Dedifferentiated amniotic fluid mesenchymal stem cell (primary cell): ENCODE measurements at regions not wholly inside any gene's neighbourhood (a gene's known extent, or its start where the extent isn't known, plus 50 kb on each side); places are given as distances from the start of the nearest gene placed in this dataset.
"Not testable (repeated sequence)": the region's sequence is repeated elsewhere in the genome, so short reads cannot be mapped to it uniquely, and the experiment has no call there.

Experiments used
- DNase-seq: peaks from one replicate; pipeline ENCODE4 v3.0.0-alpha.2; 2016; ENCODE audit errors: extremely low spot score

DNA sequence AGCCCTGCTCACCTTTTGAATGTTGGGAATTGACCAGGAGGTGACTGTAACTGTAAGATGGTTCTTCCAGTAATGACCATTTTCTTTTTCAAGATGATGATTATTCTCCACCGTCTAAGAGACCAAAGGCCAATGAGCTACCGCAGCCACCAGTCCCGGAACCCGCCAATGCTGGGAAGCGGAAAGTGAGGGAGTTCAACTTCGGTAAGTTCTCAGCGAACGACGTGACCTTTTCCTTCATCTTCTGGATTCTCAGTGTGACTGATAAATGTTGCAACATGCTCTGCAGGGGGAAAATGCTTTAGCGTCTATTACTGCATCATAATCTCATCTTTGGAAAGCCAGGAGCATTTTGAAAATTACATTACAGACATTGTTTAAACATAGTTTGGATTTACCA is 89.5 kb upstream of the SPDYE9 start:
- DNase-seq = not testable (repeated sequence)

DNA sequence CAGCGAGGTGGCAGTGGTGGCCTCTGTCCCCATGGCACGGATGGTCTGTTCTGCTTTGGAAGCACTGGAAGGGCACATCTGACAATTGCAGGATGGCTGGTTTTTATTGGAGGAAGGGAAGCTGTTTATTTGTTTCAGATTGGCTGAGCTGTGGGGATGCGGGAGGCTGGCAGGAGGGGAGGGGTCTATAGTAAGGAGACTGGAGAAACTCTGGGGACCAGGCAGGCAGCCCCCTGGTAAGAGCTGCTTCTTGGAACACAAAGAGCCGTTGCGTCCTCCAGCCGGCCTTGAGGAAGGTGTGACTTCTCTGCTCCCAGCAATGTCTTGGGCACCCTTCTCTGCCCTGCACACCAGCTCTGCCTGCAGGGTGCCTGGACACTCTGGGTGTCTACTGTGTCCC is 85.1 kb upstream of the SPDYE9 start:
- not testable (repeated sequence) for DNase-seq

DNA sequence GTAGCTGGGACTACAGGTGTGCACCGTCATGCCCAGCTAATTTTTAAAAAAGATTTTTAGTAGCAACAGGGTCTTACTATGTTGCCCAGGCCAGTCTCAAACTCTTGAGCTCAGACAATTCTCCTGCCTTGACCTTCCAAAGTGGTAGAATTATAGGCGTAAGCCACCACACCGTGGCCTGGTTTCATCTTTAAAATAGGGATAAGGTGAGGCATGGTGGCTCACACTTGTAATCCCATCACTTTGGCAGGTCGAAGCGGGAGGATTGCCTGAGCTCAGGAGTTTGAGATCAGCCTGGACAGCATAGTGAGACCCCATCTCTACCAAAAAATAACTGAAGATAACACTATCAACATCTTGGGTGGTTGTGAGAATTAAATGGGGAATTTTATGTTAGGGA is 84.6 kb upstream of the SPDYE9 start:
- DNase-seq = not testable (repeated sequence)

DNA sequence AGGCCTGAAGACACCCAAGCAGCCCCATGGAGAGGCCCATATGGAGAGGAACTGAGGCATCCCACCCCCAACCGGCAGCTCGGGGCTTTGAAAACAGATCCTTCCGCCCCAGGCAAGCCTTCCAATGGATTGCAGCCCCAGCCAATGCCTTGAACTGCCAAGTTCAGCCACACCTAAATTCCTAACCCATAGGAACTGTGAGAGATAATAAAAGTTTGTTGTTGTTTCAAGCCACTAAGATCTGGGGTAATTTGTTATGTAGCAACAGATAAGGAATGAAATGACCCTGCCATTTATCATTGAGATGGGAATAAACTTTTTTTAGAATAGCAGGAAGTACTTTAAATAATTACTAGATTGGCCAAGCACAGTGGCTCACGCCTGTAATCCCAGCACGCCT is 80.3 kb upstream of the SPDYE9 start:
- not testable (repeated sequence) for DNase-seq

DNA sequence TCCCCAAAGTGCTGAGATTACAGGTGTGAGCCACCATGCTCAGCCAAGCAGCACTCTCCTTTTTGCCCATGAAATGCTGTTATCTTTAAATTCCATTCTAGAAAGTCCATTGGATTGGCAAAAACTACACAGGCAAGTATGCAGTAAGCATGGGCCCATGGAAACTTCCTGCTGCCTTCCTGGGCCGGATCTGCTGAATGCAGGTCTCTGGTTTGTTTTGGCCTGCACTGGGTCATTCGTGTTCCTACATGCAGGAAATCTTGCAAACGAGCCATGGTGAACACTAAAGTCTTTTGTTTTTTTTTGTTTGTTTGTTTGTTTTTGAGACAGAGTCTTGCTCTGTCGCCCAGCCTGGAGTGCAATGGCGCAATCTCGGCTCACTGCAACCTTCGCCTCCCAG is 76.8 kb upstream of the SPDYE9 start:
- not testable (repeated sequence) for DNase-seq

DNA sequence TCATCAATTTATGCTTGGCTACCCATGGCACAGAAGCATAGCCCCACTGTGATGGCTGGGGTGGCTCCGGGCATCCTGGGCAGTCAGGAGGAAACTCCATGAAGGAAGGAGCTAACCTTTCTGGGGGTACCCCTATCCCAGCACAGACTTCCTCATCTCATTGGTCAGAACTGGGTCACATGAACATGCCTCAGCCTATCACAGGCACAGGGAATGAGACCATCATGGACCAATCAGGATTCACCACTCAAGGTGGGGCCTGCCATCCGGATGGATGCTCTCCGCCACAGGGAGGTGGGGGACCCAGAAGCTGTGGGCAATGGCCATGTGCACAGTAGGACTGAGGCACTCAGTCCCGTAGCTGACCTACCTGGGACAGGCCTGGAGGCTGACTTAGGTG is 75.9 kb upstream of the SPDYE9 start:
- not testable (repeated sequence) for DNase-seq

GRCh38 chr7:73157169-73157661 is 71.4 kb upstream of the SPDYE9 start:
- DNase-seq = not testable (repeated sequence)

- not testable (repeated sequence) for DNase-seq
Observed at GRCh38 chr7:73156510-73157168, 70.8 kb upstream of the SPDYE9 start.

DNA sequence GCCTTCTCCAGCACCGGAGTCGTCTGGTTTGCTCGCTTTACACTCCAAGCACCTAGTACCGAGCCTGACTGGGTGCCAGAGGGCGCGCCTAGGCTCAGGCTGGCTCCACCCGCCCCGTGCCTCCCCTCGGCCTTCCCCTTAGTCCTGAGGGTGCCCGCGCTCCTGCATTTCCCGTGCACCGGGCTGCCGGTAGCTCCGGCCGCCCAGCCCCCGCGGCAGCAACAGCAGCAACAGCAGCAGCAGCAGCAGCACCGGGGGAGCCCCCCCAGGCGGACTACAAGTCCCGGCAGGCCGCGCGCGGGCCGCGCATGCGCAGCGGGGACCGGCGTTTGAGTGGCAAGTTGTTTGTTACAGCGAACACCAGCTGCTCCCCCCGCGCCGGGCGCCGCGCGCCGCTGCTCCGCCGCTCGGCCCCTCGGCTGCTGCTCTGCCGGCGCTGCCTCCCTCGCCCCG is 68.8 kb upstream of the SPDYE9 start:
- DNase-seq = peak; percentile 14

GRCh38 chr7:73153921-73154585 is 68.2 kb upstream of the SPDYE9 start:
- DNase-seq = not testable (repeated sequence)

- DNase-seq = not testable (repeated sequence)
Observed at GRCh38 chr7:73148570-73148969, 62.7 kb upstream of the SPDYE9 start.

DNA sequence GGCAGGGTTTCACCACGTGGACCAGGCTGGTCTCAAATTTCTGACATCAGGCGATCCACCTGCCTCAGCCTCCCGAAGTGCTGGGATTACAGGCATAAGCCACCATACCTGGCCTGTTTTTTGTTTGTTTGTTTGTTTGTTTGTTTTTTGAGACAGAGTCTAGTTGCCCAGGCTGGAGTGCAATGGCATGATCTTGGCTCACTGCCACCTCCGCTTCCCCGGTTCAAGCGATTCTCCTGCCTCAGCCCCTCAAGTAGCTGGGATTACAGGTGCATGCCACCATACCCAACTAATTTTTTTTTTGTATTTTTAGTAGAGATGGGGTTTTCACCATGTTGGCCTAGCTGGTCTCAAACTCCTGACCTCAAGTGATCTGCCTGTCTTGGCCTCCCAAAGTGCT is 61.8 kb upstream of the SPDYE9 start:
- DNase-seq = not testable (repeated sequence)

GRCh38 chr7:73143993-73144392 is 58.2 kb upstream of the SPDYE9 start:
- DNase-seq = not testable (repeated sequence)

DNA sequence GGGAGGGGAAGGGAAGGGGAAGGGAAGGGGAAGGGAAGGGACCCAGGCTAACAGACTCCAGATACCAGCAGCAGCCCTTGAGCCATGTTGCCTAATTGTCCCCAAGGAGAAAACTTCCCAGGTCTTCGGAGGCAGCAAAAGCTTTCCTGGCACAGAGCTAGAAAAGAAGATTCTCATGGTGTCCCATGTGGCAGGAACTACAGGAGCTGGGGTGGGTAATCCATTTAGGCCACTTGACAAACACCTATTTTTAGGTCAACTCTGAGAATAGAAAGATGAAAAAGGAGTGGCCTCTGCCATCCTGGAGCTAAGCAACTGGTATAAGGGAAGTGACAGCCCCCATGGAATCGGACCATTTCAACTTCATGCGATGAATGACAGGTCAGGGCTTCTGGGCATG is 52.1 kb upstream of the SPDYE9 start:
- not testable (repeated sequence) for DNase-seq
